ENCODE measurements at regions not wholly inside any gene's neighbourhood (a gene's known extent, or its start where the extent isn't known, plus 50 kb on each side); places are given as distances from the start of the nearest gene placed in this dataset.

GRCh38 chr1:75984781-75985180 lies 52.6 kb upstream of the ASB17 start:
- no peak for DNase-seq

DNA sequence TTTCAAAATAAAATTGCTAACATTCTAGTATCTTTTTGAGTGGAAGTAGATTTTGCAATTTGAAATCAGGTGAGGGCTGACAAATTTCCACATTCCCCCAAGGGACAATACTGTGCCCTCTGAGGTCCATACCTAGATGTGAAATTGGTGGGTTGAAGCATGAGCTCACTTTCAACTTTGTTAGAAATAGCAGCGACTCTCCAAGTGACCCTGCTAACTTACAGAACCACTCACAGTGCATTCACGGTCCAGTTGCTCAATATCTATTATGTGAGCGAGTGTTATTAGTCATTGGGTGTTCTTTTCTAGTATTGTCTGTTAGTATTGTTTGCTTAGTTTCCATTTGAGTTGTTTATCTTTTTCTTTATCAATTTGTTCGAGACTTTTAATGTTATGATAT lies 53.6 kb upstream of the ASB17 start:
- no peak for DNase-seq

- no peak for DNase-seq
Measured at GRCh38 chr1:75986478-75986877, 54.3 kb upstream of the ASB17 start.

- no peak for DNase-seq
Measured at GRCh38 chr1:75989121-75989520, 56.9 kb upstream of the ASB17 start.

DNA sequence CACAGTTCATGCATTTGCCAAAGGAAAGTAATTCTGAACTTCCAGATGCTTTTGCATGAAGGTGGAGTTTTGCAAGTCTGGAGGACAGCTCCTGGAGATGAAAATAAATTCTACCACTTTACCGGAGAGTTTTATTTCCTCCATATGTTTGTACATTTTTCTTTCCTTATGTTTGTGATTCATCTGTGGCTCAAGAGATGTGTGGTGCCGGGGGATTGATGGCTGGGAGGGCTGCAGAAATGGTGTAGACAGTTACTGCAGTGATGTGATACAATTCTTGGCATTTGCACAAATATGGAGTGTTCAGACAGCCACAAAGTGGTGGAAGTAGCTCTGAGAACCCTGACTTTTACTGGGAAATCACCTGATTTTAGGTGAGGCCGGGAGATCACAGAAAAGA lies 58.5 kb upstream of the ASB17 start:
- no peak for DNase-seq

- DNase-seq: peak; percentile 59
Measured at GRCh38 chr1:75991497-75992114, 59.4 kb upstream of the ASB17 start.

GRCh38 chr1:75992312-75992711 lies 60.1 kb upstream of the ASB17 start:
- no peak for DNase-seq

- DNase-seq: no peak
Measured at GRCh38 chr1:75993661-75994060, 61.5 kb upstream of the ASB17 start.

GRCh38 chr1:75996196-75996595 lies 64.0 kb upstream of the ASB17 start:
- DNase-seq: no peak

- no peak for DNase-seq
Measured at GRCh38 chr1:75999034-75999433, 66.8 kb upstream of the ASB17 start.

DNA sequence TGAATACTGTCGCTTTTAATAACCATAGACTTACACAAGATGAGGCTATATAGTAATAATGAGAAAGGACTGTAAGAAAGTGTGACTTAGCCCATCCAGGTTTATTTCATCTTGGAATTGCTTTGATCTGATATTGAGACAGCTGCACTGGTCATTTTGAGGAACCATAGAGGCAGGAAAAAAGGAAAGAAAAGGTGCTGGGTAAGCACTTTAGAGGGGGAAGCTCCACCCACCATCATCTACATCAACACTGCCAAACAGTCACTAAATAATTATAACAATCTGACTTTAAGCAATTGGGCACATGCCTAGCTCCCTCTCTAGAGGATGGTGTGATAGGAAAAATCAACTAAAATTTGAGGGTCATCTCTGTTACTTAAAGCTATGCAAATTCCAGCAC lies 70.6 kb upstream of the ST6GALNAC3 start:
- DNase-seq: no peak

GRCh38 chr1:76005765-76006164 lies 68.8 kb upstream of the ST6GALNAC3 start:
- no peak for DNase-seq

DNA sequence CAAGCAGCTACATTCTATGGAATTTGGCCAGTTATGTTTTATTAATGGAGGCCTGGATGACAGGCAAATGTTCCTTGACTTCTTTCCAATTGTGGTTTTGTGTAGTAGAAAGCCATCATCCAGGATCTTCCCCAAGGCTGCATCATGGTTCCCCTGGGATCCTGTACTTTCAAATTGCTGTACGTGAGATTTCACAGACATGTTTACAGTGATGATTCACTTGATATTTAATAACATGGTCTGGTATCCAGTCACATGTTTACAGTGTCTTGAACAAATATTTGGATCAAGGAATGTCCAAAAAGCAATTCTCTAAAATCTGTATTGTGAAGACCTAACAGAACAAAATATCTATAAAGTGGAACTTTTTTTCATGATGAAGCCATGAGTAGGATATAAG lies 68.3 kb upstream of the ST6GALNAC3 start:
- DNase-seq: no peak

GRCh38 chr1:76010802-76011201 lies 63.7 kb upstream of the ST6GALNAC3 start:
- no peak for DNase-seq

DNA sequence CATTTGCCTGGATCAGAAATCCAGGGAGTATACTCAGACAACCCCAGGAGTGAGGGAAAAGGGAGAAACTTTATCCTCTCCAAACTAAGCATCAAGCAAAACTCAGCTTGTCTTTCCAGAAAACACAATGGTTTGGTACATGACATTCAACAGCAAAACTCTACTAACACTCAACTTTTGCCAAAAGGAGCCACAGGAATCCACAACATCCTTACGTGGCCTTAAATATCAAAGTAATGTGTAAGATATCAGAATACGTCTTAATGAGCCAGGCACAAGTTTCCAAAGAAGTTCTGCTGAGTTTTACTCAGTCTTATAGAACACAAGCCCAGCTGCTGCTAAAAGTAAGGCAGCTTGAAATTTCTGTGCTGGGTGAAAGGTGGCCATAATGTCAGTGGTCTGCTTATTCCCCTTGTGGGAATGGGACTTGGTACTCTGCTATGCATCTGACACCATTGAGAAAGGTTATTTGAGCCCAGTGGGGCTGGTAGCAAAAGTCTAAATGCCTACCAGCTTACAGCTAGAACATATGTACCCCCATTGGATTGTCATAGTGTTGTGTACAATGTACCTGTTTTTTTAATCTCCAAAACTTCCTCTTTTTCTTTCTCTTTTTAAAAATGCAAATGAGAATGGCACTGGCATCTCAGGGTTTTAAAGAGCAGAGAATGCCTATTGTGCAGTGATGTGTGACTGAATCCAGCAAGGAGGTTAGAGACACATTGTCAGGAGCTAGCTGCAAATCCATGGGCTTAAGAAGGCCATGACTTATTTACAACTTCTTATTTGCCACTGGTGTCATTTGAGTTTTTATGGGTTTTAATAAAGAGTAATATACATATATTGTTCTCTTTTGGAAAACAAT lies 62.0 kb upstream of the ST6GALNAC3 start:
- no peak for DNase-seq

GRCh38 chr1:76013206-76013581 lies 61.4 kb upstream of the ST6GALNAC3 start:
- no peak for DNase-seq

GRCh38 chr1:76015478-76016103 lies 59.0 kb upstream of the ST6GALNAC3 start:
- DNase-seq: no peak

GRCh38 chr1:76018045-76018444 lies 56.5 kb upstream of the ST6GALNAC3 start:
- no peak for DNase-seq

DNA sequence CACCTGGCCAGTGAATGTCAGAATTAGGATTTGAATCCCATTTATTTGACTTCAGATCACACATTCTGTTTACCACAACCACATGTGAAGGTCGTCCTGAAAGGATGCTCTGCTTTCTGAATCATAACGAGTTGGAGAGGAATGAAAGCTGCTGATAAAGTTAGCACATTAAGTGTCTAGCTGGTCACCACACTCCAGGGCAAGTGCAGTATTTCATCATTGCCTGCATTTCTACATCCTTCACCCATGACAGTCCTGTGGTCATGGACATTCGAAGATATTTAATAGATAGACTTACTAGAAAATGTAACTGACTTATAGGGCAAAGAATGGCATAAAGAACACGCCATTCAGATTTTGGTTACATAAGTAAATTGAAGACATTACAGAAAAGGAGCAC lies 52.7 kb upstream of the ST6GALNAC3 start:
- DNase-seq: no peak

DNA sequence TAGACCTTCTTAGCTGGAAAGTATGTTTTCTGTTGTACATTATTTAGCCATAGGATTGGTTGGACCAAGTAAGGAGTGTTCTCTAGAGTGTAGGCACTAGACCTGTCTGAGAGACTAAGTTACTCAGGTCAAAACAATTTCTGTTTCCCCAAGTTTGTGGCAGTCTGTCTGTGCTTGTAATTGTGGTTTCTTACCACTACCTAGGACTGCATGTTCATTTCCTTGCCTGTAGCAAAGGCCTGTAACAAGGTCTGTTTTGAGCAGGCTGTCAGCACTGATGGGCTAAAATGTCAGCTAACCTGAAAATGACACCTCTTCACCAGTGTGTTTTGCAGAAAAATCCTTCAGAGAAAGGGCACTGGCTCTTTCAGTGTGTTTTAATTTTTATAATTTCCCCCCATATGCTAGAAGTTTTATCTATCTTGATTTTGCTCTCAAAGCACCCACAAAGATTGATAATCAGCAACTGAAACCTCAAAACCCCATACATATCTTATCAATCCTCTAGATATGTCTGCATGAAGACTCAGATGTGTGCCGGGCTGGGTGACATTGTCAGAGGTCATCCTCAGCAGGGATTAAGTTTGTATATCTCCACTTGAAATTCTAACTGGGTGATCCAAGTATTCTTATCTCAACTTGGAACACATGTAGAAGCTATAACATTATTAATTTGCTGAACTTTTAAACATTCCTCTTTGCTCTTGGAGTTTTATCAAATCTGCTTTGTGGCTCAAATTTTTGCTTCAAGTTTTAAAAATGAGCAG lies 50.7 kb upstream of the ST6GALNAC3 start:
- DNase-seq: no peak

Measured in activated naive CD4-positive, alpha-beta T cell treated with Interleukin-2 at 50 U/mL for 16 hours (primary cell).